ENCODE measurements at regions not wholly inside any gene's neighbourhood (a gene's known extent, or its start where the extent isn't known, plus 50 kb on each side); places are given as distances from the start of the nearest gene placed in this dataset.

DNA sequence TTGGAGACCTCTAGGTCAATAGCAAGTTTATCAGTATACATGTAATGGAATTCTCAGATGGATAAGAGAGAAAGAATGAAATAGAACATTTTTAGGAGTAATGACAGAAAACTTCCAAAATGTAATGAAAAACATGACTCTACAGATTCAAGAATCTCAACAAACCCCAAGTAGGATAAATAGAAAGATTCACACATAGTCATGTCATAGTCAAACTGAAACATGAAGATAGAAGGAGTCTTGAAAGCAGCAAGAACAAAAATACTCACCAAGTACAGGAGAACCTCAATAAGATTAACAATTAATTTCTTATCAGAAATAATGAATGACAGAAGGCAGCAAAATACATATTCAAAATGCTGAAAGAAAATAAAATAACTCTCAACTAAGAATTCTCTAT is 164.5 kb downstream of the SPATA31D1 start:
- DNase-seq (ENCODE audit: low spot score) = no peak

DNA sequence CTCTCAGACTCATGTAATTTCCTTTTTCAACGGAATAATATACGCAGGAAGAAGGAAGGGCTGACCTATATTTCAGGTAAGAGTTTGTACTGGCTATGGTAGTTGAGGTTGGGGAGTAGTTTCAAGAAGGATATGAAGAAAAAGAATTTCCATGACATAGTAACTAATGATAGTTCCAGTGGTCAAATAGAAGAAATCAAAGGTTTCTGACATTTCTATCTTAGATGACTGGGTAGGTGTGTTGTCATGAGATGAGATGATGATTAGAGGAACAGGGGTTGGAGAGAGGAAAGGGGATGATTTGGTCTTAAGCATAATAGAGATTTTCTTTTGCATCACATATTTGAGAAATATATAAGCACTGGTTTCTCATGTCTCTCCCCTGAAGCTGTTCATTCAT is 166.0 kb downstream of the SPATA31D1 start:
- DNase-seq (ENCODE audit: low spot score) = no peak

DNA sequence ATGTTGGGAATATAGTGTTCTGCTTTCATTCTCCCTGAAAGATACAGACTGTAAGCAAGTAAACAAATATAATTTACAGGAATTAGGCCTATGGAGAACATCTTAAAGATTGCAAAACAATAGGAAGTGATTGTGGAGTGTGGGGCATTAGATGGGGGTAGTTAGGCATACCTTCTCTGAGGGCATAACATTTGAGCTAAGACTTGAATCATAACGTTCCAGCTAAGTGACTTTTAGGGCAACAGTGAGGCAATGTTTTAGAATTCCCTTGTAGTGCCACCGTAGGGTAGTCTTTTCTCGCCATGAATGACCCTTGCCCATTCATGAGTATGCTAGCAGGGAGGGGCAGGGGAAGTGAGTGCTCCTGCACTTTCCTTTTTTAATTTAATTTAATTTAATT is 173.3 kb downstream of the SPATA31D1 start:
- no peak for DNase-seq (ENCODE audit: low spot score)

DNA sequence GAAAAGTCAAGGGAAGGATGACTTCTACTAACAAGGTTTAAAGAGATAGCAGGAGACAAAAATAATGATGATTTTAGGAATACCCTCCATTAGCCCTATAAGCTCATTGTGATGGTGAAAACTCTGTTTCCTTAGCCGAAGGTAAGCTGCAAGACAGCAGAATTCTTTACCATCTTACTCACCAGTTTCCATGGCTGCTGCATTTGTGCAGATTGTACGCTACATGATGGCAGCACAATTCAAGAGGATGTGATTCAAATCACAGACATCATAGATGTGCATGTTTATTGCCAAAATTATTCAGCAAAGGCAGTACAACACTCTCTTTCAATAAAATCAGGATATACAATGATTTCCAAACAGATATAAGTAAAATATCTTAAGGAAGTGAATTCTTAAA is 175.6 kb downstream of the SPATA31D1 start:
- DNase-seq (ENCODE audit: low spot score) = no peak

DNA sequence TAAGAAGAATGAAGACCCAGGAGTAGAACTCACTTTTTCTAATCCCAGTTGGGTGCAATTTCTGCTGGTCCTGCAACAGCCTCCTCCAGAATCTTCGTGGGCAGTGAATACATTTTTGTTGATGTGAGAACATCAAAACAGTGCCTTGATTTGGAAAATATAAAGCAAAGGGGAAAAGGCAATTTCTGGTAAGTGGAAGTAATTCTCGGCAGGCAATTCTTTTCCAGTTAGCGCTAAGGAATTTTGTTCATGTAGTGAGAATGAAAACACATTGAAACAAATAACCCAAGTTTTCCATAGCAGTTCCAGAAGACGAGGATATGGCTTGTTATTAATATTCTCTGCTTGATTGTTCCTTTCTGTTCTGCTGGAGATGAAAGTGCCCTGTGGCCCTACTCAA is 178.7 kb downstream of the SPATA31D1 start:
- no peak for DNase-seq (ENCODE audit: low spot score)

DNA sequence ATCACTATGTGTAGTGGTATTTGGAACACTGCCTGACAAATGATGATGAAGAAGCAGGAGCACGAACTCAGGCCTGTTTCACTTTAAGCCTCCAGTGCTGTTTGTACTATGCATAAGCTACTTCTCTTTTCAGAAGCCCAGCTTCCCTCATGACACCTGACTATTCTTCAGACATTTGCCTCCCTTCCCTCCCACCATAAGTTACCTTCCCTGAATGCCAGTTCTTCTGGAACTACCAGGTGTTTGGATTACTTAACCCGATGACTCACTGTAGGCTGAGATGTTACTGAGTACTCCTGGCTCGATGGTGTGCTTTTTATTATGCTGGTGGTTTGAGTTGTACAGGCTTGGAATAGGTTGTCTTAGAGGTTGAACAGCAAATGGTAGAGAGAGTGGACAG is 180.0 kb downstream of the SPATA31D1 start:
- no peak for DNase-seq (ENCODE audit: low spot score)

DNA sequence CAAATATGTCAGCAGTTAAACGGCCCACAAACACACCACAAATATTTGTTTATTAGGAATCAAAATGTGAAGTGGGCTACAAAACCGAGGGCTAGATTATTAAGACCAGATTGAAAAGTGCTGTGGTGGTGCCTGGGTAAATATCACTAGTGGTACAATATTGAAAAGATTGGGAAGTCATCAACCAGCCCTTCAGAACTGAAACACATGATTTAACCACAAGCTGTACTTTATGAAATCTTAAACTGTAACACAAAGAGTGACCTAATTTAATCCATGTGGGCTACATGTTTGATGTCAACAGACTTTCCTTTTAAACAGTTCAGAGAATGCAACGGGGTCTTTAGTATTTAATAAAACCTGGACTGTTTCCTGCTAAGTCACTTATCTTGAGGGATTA is 182.3 kb downstream of the SPATA31D1 start:
- DNase-seq (ENCODE audit: low spot score) = no peak

DNA sequence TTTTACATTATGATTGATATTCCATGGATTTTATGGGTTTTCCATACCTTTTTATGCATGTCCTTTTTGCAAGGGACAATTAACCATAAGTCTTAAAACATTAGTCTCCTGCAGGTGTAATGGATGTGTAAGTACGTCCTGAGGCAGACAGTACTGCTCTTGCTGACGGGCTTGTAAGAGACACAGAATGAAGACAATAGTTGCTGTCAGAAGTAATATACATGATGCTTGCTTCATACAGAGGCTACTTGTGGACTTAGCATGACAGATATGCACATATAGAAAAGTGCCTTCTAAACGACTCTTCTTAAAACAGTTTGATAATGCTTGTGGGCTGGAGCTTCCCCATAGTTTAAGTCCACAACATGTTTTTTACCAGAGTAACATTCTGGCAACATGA is 182.7 kb downstream of the SPATA31D1 start:
- DNase-seq (ENCODE audit: low spot score) = no peak

DNA sequence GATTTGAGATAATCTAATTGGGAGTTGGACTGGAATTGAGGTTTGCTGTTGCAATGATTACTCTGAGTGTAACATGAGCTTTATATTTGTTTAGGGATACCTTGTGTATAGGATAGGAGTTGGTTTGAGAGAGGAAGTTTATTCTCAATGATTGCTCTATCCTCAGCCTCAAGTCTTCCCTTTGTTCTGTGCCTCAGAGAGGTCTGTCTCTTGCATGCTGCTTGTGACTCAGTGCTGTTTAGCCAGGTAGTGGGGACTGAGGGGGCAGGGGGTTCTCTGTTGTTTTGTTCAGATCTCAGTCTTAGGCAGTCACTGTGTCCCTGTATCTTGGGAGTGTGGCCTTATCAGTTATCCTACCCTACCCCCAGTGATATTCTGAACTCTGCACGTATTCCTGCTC is 192.1 kb downstream of the SPATA31D1 start:
- DNase-seq (ENCODE audit: low spot score) = no peak

DNA sequence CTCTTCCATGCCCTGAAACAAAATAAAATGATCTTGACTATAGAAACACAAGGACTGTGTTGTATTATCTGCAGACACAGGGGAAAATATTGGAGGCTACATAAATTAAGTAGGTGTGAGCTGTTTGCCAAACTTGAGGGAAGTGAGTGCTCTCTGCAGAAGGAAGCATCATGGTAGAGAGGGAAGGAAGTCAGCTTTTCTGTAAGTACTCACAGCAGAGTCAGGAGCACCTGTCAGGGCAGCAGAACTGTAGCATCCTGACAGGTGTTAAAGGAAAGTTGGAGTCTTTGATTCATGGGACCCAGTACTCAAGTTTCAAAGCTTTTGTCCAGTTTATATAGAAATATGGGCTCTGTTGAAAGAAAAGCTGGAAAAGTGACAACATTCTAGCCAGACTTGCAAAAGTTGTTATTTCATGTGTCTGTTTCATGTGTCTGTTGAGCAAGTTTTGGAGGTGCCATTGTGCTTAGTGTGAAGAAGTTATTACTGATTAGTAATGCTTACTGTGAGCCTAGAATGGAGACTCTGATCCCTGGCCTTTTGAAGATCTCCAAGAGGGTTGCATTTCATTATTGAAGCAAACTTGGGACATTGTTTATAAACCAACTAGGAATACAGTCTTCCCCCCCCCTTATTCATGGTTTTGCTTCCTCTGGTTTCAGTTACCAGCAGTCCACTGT is 194.7 kb downstream of the SPATA31D1 start:
- no peak for DNase-seq (ENCODE audit: low spot score)

DNA sequence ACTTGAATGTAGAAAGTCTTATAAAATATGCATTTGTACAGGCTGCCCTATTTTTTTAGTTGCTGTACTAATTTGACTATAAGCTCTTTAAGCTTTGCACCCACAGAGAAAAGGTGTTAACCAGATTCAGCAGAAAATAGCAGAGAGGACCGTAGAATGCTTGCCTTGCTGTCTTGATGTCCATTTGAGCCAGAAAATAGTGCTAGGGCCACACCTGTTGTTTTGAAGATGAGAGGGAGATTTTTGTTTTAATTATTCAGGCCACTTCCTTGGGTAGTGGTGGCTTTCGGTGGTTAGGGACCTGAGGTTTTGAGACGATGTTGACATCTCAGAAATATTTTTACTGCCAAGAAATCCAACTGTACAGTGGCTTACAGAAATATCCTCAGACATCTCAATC is 196.0 kb downstream of the SPATA31D1 start:
- no peak for DNase-seq (ENCODE audit: low spot score)

DNA sequence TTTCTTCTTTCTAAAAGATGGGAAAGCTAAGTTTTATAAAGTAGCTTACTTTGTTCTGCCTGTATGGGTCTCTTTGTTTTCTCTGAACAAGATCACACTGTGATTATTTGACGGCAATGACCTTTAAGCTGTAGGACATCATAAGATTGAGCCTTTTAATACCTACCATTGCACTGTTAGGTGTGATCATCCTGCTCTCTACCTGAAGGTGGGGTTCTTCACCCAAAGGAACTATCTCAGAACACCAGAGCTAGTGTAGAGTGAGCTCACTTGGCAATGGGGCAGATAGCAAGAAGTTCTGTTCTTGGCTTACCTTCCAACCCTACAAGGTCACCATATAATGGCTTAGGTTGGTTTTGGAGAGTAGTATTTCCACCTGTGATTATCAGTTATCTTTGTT is 200.2 kb downstream of the SPATA31D1 start:
- DNase-seq (ENCODE audit: low spot score) = no peak

DNA sequence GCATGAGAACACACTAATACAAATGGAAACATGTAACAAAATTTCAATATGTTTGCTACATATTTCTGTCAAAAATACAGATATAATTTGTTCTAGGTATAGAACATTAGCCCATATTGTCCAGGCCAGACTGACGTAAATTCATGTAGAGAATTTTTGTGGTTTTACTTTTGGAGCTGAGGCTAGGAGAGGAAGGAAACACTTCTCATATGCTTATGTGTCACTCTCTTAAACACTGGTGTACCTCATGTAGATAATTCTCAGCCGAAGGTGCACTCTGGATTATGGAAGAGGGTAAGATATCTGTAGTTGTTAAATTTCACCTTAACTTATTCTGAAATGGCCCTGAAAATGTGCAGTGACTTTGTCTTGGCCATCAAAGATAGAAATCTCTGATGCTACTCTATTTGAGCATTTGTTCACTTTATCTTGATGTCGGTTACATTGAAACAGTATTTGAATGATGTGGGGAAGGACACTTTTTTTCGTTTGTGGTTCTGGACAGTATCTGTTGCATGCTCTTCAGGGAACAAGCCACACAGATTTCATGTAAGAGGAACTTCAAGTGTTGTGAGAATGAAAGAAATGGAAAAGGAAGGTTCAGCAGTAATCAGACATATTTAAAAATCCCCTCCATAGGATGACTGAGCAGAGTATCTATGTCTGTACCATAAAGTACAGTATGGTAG is 202.7 kb downstream of the SPATA31D1 start:
- no peak for DNase-seq (ENCODE audit: low spot score)

DNA sequence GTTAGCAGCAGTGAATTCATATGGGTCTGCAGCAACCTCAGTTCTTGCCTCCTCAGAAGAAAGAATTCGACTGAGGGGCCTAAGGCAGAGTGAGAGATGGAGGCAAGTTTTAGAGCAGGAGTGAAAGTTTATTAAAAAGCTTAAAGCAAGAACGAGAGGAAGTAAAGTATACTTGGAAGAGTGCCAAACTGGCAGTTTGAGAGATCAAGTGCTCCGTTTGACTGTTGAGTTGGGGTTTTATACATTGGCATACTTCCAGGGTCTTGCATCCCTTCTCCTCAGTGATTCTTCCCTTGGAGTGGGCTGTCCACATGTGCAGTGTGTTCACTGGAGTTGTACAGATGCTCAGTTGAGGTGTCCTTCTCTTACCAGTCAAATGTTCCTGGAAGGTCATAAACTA is 203.6 kb downstream of the SPATA31D1 start:
- DNase-seq (ENCODE audit: low spot score) = no peak

DNA sequence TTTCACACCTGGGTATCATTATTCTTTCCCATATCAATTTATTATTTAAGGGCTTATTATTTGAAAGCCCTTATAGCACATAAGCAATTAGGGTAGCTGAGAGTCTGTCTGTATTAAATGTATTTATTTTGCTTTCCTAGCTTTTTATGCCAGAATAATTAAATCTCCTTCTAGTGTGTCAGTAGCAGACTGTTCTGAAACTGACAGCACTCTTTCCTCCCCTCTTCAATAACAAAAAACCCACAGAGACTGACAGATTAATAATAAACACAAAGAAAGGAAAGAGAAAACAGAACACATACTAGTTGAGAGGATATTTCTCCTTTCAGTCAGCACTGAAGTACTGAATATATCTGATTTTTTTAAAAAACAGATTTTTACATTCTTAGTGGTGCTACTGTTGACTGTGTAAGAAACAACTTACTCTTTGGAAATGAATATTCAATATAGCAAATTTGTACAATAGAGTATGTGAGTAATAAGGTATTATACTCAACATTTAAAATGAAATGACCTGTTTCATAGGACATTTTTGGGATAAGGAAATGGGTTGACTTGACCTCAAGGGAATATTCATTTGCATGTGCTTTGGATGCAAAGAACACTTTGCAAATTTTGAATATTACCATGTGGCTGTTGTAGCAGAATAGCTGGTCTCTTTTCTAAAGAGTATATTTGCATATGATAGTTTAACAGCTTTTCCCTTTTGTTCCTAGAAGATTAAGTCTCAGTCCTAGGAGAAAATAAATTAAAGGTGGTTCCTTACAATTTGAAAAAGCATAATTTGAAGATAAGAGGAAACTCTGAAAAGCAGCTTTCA is 208.3 kb downstream of the SPATA31D1 start:
- DNase-seq (ENCODE audit: low spot score) = no peak

DNA sequence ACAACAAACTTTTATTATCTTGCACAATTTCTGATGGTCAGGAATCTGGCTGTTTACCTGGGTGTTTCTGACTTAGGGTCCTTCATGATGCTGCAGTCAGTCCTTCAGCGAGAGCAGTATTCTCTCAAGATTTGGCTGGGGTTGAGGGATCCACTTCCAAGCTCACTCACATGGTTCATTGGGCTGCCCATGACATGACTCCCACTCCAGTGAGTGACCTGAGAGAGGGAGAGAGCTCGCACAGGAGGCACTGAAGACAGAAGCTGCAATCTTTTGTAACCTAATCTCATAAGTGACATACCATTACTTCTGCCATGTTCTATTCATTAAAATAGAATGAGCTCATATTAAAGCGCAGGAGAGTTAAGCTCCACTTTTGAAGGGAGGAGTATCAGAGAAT is 212.6 kb downstream of the SPATA31D1 start:
- DNase-seq (ENCODE audit: low spot score) = no peak

DNA sequence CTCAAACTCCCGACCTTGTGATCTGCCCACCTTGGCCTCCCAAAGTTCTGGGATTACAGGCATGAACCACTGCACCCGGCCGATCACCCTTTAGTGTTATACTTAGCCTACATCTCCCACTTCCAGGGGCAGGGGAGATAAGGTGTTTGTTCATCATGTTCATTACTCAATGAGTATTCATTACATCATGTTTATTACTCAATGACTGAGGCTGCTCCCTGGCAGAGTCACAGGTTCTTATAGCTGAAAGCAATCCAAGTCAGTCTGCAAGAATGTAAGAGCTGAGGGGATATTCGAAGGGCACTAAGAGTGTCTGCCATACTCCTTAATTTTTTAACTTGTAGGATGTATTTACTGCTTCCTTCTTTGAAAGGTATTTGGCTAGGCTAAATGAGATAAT is 214.2 kb downstream of the SPATA31D1 start:
- DNase-seq (ENCODE audit: low spot score) = no peak

DNA sequence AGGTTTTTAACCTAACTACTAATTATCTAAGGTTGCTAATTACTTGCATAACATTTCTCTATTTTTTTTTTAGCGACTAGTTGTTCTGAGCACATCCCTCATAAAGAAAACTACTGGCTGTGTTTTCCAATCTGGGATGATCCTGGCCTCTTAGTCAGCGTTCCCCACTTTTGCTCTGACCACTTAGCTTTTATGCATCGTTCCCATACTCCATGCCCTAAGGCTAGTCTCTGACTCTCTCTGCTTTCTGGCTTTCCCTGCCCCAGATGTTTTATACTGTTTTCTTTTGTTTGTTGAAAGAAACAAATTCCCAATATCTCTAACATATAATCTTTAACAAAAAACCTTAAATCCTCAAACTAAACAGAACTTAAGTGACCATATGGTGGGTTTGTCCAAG is 217.9 kb downstream of the SPATA31D1 start:
- no peak for DNase-seq (ENCODE audit: low spot score)

DNA sequence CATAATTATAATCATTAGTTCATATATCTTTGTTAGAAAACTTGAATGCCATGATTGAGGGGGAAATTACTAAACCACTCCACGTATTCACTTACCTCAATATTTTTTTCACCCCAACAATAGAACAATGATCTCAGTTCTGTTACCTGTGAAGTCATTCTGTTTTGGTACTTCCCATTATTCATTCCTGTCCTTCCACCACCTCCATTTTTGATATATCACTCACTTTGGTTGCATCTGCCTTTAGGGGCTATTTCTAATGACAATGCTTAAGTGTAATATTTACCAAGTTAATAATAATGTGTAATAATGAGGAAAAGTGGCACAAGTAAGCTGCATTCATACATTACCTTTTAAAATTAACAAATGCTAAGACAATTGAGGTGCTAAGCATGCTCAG is 218.4 kb downstream of the SPATA31D1 start:
- no peak for DNase-seq (ENCODE audit: low spot score)

DNA sequence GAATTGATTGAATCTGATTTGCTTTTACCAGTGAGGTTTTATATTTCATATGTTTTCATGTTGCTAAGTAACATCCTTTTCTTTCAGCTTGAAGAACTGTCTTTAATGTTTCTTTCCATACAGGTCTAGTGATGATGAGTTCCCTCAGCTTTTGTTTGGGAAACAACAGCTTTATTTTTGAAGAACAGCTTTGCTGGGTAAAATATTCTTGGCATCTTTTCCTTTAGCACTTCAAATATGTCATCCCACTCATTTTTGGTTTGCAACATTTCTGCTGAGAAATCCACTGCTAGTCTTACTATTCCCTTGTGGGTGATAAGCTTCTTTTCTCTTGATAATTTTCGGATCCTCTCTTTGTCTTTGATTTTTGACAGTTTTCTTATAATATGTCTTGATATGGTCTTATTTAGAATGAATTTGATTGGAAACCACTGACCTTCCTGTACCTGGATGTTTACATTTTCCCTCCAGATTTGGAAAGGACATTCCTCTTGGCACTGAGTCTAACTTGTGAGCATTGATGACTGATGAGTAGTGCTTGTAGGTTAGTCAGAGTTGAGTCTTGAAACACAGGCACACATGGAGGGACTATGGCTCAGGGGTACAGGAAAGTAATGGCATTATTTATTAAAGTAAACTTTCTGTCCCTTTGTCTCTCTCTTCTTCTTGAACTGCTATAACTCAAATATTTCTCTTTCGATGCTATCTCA is 220.3 kb downstream of the SPATA31D1 start:
- DNase-seq (ENCODE audit: low spot score) = no peak

DNA sequence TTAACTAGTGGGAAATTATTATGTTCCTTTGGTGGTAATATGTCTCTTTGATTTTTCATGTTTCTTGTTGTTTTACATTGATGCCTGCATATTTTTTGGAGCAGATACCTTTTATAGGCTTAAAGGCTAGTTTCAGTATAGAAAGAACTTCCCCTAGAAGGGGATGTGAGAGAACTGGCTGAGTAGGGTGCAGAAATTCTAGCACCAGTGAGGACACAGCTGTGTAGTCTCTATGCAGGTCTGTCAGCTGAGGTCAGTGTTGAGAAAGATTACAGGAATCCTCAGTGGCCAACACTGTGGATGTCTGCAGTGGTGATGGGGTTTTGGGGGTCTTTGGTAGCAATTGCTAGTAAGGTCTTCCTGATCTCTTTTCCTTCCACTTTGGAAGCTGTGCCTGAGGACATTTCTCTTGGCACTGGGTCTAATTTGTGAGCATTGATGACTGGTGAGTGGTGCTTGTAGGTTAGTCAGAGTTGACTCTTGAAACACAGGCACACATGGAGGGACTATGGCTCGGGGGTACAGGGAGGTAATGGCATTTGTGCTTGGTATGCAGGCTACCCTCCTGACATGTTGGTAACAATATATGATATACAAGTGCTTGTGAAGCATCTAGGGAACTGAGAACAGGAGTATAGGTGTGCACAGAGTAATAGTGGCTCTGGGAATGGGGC is 221.4 kb downstream of the SPATA31D1 start:
- no peak for DNase-seq (ENCODE audit: low spot score)

DNA sequence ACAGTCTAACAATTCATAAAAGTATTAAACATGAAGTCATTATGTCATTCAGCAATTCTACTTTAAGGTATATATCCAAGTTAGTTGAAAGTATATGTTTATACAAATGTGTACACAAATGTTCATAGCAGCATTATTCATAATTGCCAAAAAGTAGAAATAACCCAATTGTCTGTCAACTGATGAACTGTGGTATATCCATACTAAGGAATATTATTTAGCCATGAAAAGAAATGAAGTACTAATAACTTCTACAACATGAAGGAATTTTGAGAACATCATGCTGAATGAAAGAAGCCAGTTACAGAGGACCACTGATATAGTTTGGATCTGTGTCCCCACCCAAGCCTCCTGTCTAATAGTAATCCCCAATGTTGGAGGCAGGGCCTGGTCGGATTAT is 224.3 kb downstream of the SPATA31D1 start:
- no peak for DNase-seq (ENCODE audit: low spot score)

All from CD4-positive, alpha-beta T cell treated with Interleukin-15 for 4 hours (primary cell).